ENCODE measurements at regions not wholly inside any gene's neighbourhood (a gene's known extent, or its start where the extent isn't known, plus 50 kb on each side); places are given as distances from the start of the nearest gene placed in this dataset.

DNA sequence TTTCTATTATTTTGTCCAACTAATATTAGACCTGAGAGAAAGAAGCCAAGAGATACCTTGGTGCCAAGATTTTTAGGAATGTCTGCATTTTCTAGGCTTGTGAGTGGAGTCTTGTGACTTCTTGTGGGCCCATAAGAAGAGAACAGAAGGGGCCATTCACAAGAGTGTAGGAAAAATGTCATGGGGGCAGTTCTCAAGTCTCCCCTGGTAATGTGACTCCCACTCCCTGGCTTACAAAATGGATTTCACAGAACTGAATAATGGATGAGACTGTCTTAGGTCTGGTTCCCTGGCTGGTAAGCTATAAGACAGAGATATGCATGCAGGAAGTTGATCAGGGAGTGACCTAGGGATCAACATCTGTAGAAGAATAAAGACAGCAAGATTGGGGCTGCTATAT lies 181.3 kb downstream of the CBLN1 start:
- Histone ChIP-seq H3K9me3 (ENCODE audit: control insufficient read depth in 2 of 3, insufficient read depth in 1 of 3, low read length in 3 of 3) (no peaks in the 10 kb centered on the region), H3K27me3 (ENCODE audit: control insufficient read depth, insufficient read depth, low read length) (no peaks in the 10 kb centered on the region), H3K4me3 (ENCODE audit: low read length in 3 of 3) (no peak overlapping the region), H3K27ac (ENCODE audit: low read depth in 2 of 2, low read length in 2 of 2) (no peak overlapping the region), H3K9ac (ENCODE audit: low read length in 3 of 3) (no peak overlapping the region), H3K36me3 (ENCODE audit: control insufficient read depth in 2 of 3, insufficient read depth in 3 of 3, low read length in 3 of 3) (no peaks in the 10 kb centered on the region), H3K4me1 (ENCODE audit: control insufficient read depth in 2 of 3, insufficient read depth in 2 of 3, low read depth in 1 of 3, low read length in 3 of 3) (no peaks in the 10 kb centered on the region)
- no peak for FAIRE-seq
- DNase-seq = no peak
- TF ChIP-seq, protein P1, sequence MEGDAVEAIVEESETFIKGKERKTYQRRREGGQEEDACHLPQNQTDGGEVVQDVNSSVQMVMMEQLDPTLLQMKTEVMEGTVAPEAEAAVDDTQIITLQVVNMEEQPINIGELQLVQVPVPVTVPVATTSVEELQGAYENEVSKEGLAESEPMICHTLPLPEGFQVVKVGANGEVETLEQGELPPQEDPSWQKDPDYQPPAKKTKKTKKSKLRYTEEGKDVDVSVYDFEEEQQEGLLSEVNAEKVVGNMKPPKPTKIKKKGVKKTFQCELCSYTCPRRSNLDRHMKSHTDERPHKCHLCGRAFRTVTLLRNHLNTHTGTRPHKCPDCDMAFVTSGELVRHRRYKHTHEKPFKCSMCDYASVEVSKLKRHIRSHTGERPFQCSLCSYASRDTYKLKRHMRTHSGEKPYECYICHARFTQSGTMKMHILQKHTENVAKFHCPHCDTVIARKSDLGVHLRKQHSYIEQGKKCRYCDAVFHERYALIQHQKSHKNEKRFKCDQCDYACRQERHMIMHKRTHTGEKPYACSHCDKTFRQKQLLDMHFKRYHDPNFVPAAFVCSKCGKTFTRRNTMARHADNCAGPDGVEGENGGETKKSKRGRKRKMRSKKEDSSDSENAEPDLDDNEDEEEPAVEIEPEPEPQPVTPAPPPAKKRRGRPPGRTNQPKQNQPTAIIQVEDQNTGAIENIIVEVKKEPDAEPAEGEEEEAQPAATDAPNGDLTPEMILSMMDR (IDR thresholded peaks at IDR 0.05; ENCODE audit: borderline replicate concordance, extremely low read depth, insufficient read depth) = no peak
- intact Hi-C loops (cut with DNase I) = no loop called here

DNA sequence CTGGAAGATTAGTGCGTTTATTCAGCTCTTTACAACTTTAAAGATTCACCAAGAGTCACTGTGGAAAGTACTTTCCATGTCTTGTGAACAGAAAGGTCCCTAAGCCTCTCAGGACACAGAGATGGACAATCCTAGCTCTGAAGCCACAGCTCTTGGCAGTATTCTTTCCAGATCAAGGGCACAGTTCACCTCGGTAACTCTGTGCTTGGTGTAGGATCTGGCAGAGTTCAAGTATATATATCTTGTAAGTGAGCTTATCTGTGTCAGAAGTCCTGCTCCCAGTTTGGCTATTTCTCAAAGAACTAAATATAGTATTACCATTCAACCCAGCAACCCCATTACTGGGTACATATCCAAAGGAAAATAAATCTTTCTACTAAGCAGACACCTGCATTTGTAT lies 183.7 kb downstream of the CBLN1 start:
- no peak overlapping the region for H3K4me3 ChIP-seq (ENCODE audit: low read length in 3 of 3)
- no peak overlapping the region for H3K27ac ChIP-seq (ENCODE audit: low read depth in 2 of 2, low read length in 2 of 2)
- TF ChIP-seq, protein P1 (IDR thresholded peaks at IDR 0.05; ENCODE audit: borderline replicate concordance, extremely low read depth, insufficient read depth) = no peak
- H3K9me3 ChIP-seq (ENCODE audit: control insufficient read depth in 2 of 3, insufficient read depth in 1 of 3, low read length in 3 of 3) = no peaks in the 10 kb centered on the region
- H3K27me3 ChIP-seq (ENCODE audit: control insufficient read depth, insufficient read depth, low read length) = no peaks in the 10 kb centered on the region
- FAIRE-seq = no peak
- no peaks in the 10 kb centered on the region for H3K4me1 ChIP-seq (ENCODE audit: control insufficient read depth in 2 of 3, insufficient read depth in 2 of 3, low read depth in 1 of 3, low read length in 3 of 3)
- DNase-seq = no peak
- intact Hi-C loops (cut with DNase I) = no loop called here
- H3K36me3 ChIP-seq (ENCODE audit: control insufficient read depth in 2 of 3, insufficient read depth in 3 of 3, low read length in 3 of 3) = no peaks in the 10 kb centered on the region
- H3K9ac ChIP-seq (ENCODE audit: low read length in 3 of 3) = no peak overlapping the region

DNA sequence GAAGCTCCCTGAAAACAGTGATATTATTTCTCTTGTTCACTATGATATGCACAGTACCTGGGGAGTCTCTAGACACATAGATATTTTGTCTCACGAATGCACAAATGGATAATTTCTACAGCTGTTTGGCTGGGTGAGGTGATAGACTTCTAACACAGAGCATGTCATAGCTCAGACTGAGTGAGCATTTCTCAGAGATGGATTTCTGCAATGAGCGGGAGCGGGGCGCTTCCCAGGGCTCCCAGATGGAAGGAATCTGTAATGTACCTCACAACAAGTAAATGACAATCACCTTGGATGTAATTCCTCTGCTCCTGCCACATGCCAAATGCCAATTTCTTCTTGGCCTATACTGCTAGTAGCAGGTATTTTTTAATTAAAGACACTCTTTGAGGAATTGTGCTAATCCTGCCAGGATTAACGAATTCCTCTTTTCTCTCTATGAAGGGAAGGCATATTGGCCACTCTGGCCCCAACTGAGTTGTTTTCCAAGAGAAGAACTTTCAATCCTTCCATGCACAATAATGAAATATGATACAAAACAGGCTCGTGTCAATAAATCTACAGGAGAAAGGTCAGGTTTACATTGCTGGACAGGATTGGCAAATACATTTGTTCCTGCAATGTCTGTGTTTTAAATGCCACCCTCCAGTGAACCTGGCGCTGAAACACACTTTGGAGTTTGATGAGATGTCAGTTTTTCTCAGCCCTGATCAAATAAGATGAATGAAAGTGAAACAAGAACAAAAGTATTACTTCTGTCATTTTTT lies 185.3 kb downstream of the CBLN1 start:
- H3K27me3 ChIP-seq (ENCODE audit: control insufficient read depth, insufficient read depth, low read length) = no peaks in the 10 kb centered on the region
- H3K4me1 ChIP-seq (ENCODE audit: control insufficient read depth in 2 of 3, insufficient read depth in 2 of 3, low read depth in 1 of 3, low read length in 3 of 3) = no peaks in the 10 kb centered on the region
- TF ChIP-seq, protein P1 (IDR thresholded peaks at IDR 0.05; ENCODE audit: borderline replicate concordance, extremely low read depth, insufficient read depth) = no peak
- H3K4me3 ChIP-seq (ENCODE audit: low read length in 3 of 3) = no peak overlapping the region
- FAIRE-seq (no peak), DNase-seq (peak in 1 of 5 donors; percentile 1)
- no peak overlapping the region for H3K27ac ChIP-seq (ENCODE audit: low read depth in 2 of 2, low read length in 2 of 2)
- no peaks in the 10 kb centered on the region for H3K36me3 ChIP-seq (ENCODE audit: control insufficient read depth in 2 of 3, insufficient read depth in 3 of 3, low read length in 3 of 3)
- no peak overlapping the region for H3K9ac ChIP-seq (ENCODE audit: low read length in 3 of 3)
- intact Hi-C loops (cut with DNase I) = no loop called here
- H3K9me3 ChIP-seq (ENCODE audit: control insufficient read depth in 2 of 3, insufficient read depth in 1 of 3, low read length in 3 of 3) = peaks cover 0 to 2% (median 0%) of the 10 kb centered on the region in 3 donors
